ENCODE measurements at regions not wholly inside any gene's neighbourhood (a gene's known extent, or its start where the extent isn't known, plus 50 kb on each side); places are given as distances from the start of the nearest gene placed in this dataset.

DNA sequence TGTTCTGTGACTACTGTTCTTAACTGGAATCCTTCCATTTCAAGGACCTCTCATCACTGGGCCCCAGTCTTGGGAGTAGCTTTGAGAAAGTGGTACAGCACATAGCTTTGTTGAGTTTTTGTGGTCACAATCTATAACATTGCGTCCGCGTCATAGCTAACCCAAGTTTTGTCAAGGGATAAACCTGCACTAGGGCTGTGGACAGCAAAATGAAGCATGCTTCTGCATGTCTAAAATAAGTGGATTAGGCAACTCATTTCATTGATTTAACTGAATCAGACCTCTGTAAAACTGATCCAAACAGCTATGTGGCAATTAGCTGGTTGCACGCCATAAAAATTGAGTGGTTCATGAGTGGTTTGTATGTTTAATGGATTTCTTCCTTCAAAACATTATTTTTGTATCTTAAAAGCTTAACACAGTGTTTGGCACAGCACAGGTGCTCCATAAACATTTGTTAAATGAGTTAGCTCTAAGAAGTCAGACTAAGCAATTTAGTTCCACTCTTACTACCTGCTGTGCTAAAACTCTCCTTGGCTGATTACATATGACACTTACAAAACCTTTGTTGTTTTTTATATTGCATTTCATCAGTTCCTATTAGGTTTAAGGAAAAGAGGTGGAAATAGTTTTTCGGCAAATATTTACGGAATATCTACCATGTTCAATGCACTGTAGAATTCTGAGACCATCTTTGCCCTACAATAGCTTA, 160.3 kb upstream of the ATXN1 start:
- TF ChIP-seq POLR2A (IDR thresholded peaks at IDR 0.05; ENCODE audit: low read depth) (no peak), POLR2AphosphoS5 (IDR thresholded peaks at IDR 0.05) (no peak), EP300 (IDR thresholded peaks at IDR 0.05) (no peak)
- TF ChIP-seq, protein P1, sequence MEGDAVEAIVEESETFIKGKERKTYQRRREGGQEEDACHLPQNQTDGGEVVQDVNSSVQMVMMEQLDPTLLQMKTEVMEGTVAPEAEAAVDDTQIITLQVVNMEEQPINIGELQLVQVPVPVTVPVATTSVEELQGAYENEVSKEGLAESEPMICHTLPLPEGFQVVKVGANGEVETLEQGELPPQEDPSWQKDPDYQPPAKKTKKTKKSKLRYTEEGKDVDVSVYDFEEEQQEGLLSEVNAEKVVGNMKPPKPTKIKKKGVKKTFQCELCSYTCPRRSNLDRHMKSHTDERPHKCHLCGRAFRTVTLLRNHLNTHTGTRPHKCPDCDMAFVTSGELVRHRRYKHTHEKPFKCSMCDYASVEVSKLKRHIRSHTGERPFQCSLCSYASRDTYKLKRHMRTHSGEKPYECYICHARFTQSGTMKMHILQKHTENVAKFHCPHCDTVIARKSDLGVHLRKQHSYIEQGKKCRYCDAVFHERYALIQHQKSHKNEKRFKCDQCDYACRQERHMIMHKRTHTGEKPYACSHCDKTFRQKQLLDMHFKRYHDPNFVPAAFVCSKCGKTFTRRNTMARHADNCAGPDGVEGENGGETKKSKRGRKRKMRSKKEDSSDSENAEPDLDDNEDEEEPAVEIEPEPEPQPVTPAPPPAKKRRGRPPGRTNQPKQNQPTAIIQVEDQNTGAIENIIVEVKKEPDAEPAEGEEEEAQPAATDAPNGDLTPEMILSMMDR (IDR thresholded peaks at IDR 0.05) = no peak
- Histone ChIP-seq H3K36me3 (no peaks in the 10 kb centered on the region), H3K27ac (replicated peaks in 1 of 4) (no peak overlapping the region), H3K9me3 (no peaks in the 10 kb centered on the region), H3K27me3 (no peaks in the 10 kb centered on the region), H3K4me1 (no peaks in the 10 kb centered on the region), H3K4me3 (no peak overlapping the region)
- intact Hi-C loops (cut with DNase I) = no loop called here
- 82% methylated on average over 6 of the region's 6 CpGs for WGBS
- DNase-seq (ENCODE audit: extremely low spot score) = no peak

DNA sequence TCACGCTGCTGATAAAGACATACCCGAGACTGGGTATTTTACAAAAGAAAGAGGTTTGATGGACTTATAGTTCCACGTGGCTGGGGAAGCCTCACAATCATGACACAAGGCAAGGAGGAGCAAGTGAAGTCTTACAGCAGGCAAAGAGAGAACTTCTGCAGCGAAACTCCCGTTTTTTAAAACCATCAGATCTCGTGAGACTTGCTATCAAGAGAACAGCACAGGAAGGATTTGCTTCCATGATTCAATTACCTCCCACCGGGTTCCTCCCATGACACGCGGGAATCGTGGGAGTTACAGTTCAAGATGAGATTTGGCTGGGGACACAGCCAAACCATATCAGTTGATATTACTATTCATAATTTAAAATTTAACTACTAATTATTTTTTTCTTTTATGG, 157.3 kb upstream of the ATXN1 start:
- Histone ChIP-seq H3K27ac (replicated peaks in 1 of 4) (no peak overlapping the region), H3K27me3 (no peaks in the 10 kb centered on the region), H3K4me1 (no peaks in the 10 kb centered on the region), H3K4me3 (no peak overlapping the region), H3K36me3 (no peaks in the 10 kb centered on the region), H3K9me3 (peaks cover 0 to 15% (median 4%) of the 10 kb centered on the region in 4 donors)
- 68% methylated on average over 10 of the region's 10 CpGs for WGBS
- TF ChIP-seq, protein P1 (IDR thresholded peaks at IDR 0.05) = no peak
- TF ChIP-seq POLR2AphosphoS5 (IDR thresholded peaks at IDR 0.05) = no peak
- TF ChIP-seq POLR2A (IDR thresholded peaks at IDR 0.05; ENCODE audit: low read depth) = no peak
- TF ChIP-seq EP300 (IDR thresholded peaks at IDR 0.05) = no peak
- intact Hi-C loops (cut with DNase I) = no loop called here
- DNase-seq (ENCODE audit: extremely low spot score) = no peak

- TF ChIP-seq POLR2AphosphoS5 (IDR thresholded peaks at IDR 0.05) = no peak
- no peak for TF ChIP-seq EP300 (IDR thresholded peaks at IDR 0.05)
- TF ChIP-seq, protein P1 (IDR thresholded peaks at IDR 0.05) = no peak
- TF ChIP-seq POLR2A (IDR thresholded peaks at IDR 0.05; ENCODE audit: low read depth) = no peak
- DNase-seq (ENCODE audit: extremely low spot score) = no peak
- no peak overlapping the region for H3K27ac ChIP-seq (replicated peaks in 1 of 4)
- intact Hi-C loops (cut with DNase I) = no loop called here
- no peaks in the 10 kb centered on the region for H3K4me1 ChIP-seq
- H3K36me3 ChIP-seq = no peaks in the 10 kb centered on the region
- no peaks in the 10 kb centered on the region for H3K27me3 ChIP-seq
- WGBS = 94% methylated on average over 3 of the region's 3 CpGs
- peaks cover 0 to 28% (median 13%) of the 10 kb centered on the region in 4 donors for H3K9me3 ChIP-seq
- H3K4me3 ChIP-seq = no peak overlapping the region
These were observed 152.9 kb upstream of the ATXN1 start for GRCh38 chr6:16914184-16914583.

- Histone ChIP-seq H3K36me3 (no peaks in the 10 kb centered on the region), H3K9me3 (peaks cover 0 to 28% (median 13%) of the 10 kb centered on the region in 4 donors), H3K27ac (replicated peaks in 1 of 4) (no peak overlapping the region), H3K4me1 (no peaks in the 10 kb centered on the region), H3K4me3 (no peak overlapping the region), H3K27me3 (no peaks in the 10 kb centered on the region)
- intact Hi-C loops (cut with DNase I) = no loop called here
- TF ChIP-seq, protein P1 (IDR thresholded peaks at IDR 0.05) = no peak
- TF ChIP-seq POLR2AphosphoS5 (IDR thresholded peaks at IDR 0.05) (no peak), POLR2A (IDR thresholded peaks at IDR 0.05; ENCODE audit: low read depth) (no peak), EP300 (IDR thresholded peaks at IDR 0.05) (no peak)
- no peak for DNase-seq (ENCODE audit: extremely low spot score)
These were observed 151.5 kb upstream of the ATXN1 start for GRCh38 chr6:16912756-16913155.

DNA sequence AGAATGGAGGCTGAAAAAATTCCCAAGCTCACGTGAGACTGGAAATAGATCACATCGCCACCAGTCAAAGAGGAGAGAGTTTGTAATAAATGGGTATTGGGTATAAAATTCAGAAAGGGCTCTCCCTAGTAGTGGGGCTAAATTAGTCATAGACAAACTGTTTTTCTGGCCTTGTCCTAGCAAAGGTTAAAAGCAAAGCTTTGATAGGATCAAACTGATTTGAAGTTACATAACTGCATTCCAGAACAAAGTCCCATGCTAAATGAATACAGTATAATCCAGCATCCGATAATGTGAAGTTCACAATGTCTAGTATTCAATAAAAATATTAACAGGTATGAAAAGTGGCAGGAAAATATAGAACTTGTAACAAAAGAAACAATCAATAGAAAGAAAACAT, 149.8 kb upstream of the ATXN1 start:
- no peak overlapping the region for H3K27ac ChIP-seq (replicated peaks in 1 of 4)
- 85% methylated on average over 3 of the region's 3 CpGs for WGBS
- H3K27me3 ChIP-seq = no peaks in the 10 kb centered on the region
- peaks cover 0 to 28% (median 13%) of the 10 kb centered on the region in 4 donors for H3K9me3 ChIP-seq
- no peaks in the 10 kb centered on the region for H3K36me3 ChIP-seq
- no peaks in the 10 kb centered on the region for H3K4me1 ChIP-seq
- DNase-seq (ENCODE audit: extremely low spot score) = no peak
- intact Hi-C loops (cut with DNase I) = no loop called here
- no peak overlapping the region for H3K4me3 ChIP-seq
- TF ChIP-seq EP300 (IDR thresholded peaks at IDR 0.05) (no peak), POLR2A (IDR thresholded peaks at IDR 0.05; ENCODE audit: low read depth) (no peak)
- TF ChIP-seq, protein P1 (IDR thresholded peaks at IDR 0.05) = no peak

Data from esophagus muscularis mucosa (tissue), 4 donors.